ENCODE measurements at regions not wholly inside any gene's neighbourhood (a gene's known extent, or its start where the extent isn't known, plus 50 kb on each side); places are given as distances from the start of the nearest gene placed in this dataset.

DNA sequence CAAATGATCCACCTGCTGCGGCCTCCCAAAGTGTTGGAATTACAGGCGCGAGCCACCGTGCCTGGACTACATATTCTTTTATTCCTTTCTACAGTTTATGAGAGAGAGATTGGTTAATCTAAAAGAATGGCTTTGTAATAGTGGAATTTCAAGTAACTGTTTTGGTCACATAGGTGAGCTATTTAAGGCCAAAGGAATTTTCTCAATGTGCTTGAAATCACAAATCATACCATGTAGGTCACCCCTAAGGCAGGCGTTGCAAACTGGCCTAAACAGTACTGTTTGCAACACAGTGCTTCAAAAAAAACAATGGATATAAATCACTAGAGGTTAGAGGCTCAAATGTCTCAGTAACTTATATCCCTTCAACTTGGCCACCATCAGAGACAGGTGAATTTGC is 103.7 kb upstream of the PTPRR start:
- intact Hi-C loops (cut with micrococcal nuclease) = no loop called here
- TF ChIP-seq, protein P1, sequence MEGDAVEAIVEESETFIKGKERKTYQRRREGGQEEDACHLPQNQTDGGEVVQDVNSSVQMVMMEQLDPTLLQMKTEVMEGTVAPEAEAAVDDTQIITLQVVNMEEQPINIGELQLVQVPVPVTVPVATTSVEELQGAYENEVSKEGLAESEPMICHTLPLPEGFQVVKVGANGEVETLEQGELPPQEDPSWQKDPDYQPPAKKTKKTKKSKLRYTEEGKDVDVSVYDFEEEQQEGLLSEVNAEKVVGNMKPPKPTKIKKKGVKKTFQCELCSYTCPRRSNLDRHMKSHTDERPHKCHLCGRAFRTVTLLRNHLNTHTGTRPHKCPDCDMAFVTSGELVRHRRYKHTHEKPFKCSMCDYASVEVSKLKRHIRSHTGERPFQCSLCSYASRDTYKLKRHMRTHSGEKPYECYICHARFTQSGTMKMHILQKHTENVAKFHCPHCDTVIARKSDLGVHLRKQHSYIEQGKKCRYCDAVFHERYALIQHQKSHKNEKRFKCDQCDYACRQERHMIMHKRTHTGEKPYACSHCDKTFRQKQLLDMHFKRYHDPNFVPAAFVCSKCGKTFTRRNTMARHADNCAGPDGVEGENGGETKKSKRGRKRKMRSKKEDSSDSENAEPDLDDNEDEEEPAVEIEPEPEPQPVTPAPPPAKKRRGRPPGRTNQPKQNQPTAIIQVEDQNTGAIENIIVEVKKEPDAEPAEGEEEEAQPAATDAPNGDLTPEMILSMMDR (IDR thresholded peaks at IDR 0.05; ENCODE audit: borderline replicate concordance) = no peak
- Histone ChIP-seq H3K27ac (replicated peaks) (no peak overlapping the region), H3K9me3 (replicated peaks) (peaks cover 3% of the 10 kb centered on the region), H3K27me3 (ENCODE audit: low read depth) (no peaks in the 10 kb centered on the region), H3K36me3 (no peaks in the 10 kb centered on the region), H3K4me1 (no peaks in the 10 kb centered on the region), H3K4me3 (no peak overlapping the region)
- DNase-seq = no peak

GRCh38 chr12:71021491-71021890 is 101.0 kb upstream of the PTPRR start:
- Histone ChIP-seq H3K4me3 (no peak overlapping the region), H3K27me3 (ENCODE audit: low read depth) (no peaks in the 10 kb centered on the region), H3K4me1 (no peaks in the 10 kb centered on the region), H3K27ac (replicated peaks) (no peak overlapping the region), H3K36me3 (no peaks in the 10 kb centered on the region), H3K9me3 (replicated peaks) (peaks cover 10% of the 10 kb centered on the region)
- no peak for DNase-seq
- intact Hi-C loops (cut with micrococcal nuclease) = no loop called here
- TF ChIP-seq, protein P1 (IDR thresholded peaks at IDR 0.05; ENCODE audit: borderline replicate concordance) = no peak

DNA sequence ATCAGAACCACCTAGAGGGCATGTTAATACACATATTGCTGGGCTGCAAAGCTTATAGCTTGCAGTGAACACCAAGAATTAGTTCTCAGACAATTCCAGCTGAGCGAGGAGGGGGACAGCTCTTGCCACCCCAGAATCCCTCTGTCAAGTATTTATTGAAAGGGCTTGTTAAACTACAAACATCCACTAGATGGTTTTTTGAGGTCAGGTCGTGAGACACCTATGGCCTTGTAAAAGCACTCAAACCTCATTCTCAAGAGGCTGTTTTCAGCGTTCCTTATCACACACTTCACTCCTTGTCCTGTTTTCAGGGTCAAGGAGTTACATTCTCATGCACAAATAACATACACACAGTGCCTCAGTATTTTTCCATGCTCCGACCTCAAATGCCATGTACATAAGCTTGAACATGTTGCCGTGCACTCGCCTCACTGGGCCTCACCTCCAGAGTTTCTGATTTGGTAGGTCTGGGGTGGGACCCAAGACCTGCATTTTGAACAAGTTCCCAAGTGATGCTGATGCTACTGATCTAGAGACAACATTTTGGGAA is 98.8 kb upstream of the PTPRR start:
- no peak overlapping the region for H3K27ac ChIP-seq (replicated peaks)
- peaks cover 10% of the 10 kb centered on the region for H3K9me3 ChIP-seq (replicated peaks)
- DNase-seq = no peak
- no peaks in the 10 kb centered on the region for H3K4me1 ChIP-seq
- intact Hi-C loops (cut with micrococcal nuclease) = no loop called here
- TF ChIP-seq, protein P1 (IDR thresholded peaks at IDR 0.05; ENCODE audit: borderline replicate concordance) = no peak
- H3K27me3 ChIP-seq (ENCODE audit: low read depth) = no peaks in the 10 kb centered on the region
- no peaks in the 10 kb centered on the region for H3K36me3 ChIP-seq
- no peak overlapping the region for H3K4me3 ChIP-seq

GRCh38 chr12:71018682-71019081 is 98.1 kb upstream of the PTPRR start:
- no peaks in the 10 kb centered on the region for H3K27me3 ChIP-seq (ENCODE audit: low read depth)
- H3K27ac ChIP-seq (replicated peaks) = no peak overlapping the region
- no peaks in the 10 kb centered on the region for H3K4me1 ChIP-seq
- intact Hi-C loops (cut with micrococcal nuclease) = no loop called here
- TF ChIP-seq, protein P1 (IDR thresholded peaks at IDR 0.05; ENCODE audit: borderline replicate concordance) = no peak
- DNase-seq = no peak
- peaks cover 10% of the 10 kb centered on the region for H3K9me3 ChIP-seq (replicated peaks)
- H3K36me3 ChIP-seq = no peaks in the 10 kb centered on the region
- H3K4me3 ChIP-seq = no peak overlapping the region

DNA sequence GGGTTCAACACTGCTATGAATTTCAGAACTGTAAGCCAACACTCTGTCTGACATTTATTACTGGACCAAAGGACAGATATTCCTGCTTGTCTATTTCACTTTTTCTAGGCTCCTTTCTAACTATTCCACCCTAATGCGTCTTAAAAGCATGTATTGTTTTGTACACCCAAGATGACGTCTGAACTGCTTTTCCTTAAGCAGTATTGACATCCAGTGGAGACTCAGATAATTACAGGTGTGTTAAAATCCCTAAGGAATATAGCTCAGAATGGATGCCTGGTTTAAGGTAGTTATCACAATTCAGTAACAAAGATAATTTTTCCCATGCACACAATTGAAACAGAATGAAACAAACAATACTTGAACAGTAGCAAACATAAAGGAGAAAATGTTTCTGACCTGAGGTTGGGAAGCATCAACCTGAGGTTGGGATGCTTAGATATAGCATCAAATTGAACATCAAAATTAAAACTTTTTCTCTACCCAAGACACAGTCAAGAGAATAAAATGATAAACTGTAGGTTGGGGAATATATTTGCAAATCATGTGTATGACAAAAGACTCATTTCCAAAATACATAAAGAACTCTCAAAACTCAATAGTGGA is 93.7 kb upstream of the PTPRR start:
- intact Hi-C loops (cut with micrococcal nuclease) = no loop called here
- no peaks in the 10 kb centered on the region for H3K36me3 ChIP-seq
- H3K9me3 ChIP-seq (replicated peaks) = peaks cover 7% of the 10 kb centered on the region
- H3K27ac ChIP-seq (replicated peaks) = no peak overlapping the region
- H3K4me1 ChIP-seq = no peaks in the 10 kb centered on the region
- TF ChIP-seq, protein P1 (IDR thresholded peaks at IDR 0.05; ENCODE audit: borderline replicate concordance) = peak; percentile 48
- no peaks in the 10 kb centered on the region for H3K27me3 ChIP-seq (ENCODE audit: low read depth)
- no peak overlapping the region for H3K4me3 ChIP-seq
- DNase-seq = no peak

Measured in left ventricle myocardium inferior (tissue), 1 donor.